ENCODE measurements at regions not wholly inside any gene's neighbourhood (a gene's known extent, or its start where the extent isn't known, plus 50 kb on each side); places are given as distances from the start of the nearest gene placed in this dataset.

- Histone ChIP-seq H3K4me3 (no peak overlapping the region), H3K36me3 (ENCODE audit: control insufficient read depth in 4 of 4, insufficient read depth in 4 of 4, low read length in 4 of 4) (no peaks in the 10 kb centered on the region), H3K9ac (ENCODE audit: insufficient read depth in 1 of 2, low read length in 2 of 2) (no peak overlapping the region), H3K9me3 (ENCODE audit: control insufficient read depth in 4 of 4, insufficient read depth in 3 of 4, low read length in 3 of 4) (no peaks in the 10 kb centered on the region), H3K27me3 (ENCODE audit: control insufficient read depth in 3 of 3, insufficient read depth in 3 of 3, low read length in 2 of 3) (no peaks in the 10 kb centered on the region), H3K27ac (ENCODE audit: low read depth in 1 of 2, low read length in 1 of 2) (no peak overlapping the region), H3K4me1 (ENCODE audit: control insufficient read depth in 5 of 5, insufficient read depth in 5 of 5, low read length in 5 of 5) (peaks cover 0 to 20% (median 0%) of the 10 kb centered on the region in 5 donors)
- DNase-seq (no peak), ATAC-seq (ENCODE audit: insufficient read depth, low FRiP score) (no peak)
- no peak for TF ChIP-seq CTCF (IDR thresholded peaks at IDR 0.05; ENCODE audit: control extremely low read depth, extremely low read depth)
Observed at GRCh38 chr3:168552251-168552650, 456.5 kb upstream of the GOLIM4 start.

GRCh38 chr3:168548719-168549118 is 453.0 kb upstream of the GOLIM4 start:
- Histone ChIP-seq H3K4me1 (ENCODE audit: control insufficient read depth in 5 of 5, insufficient read depth in 5 of 5, low read length in 5 of 5) (peaks cover 0 to 11% (median 0%) of the 10 kb centered on the region in 5 donors), H3K9ac (ENCODE audit: insufficient read depth in 1 of 2, low read length in 2 of 2) (no peak overlapping the region), H3K36me3 (ENCODE audit: control insufficient read depth in 4 of 4, insufficient read depth in 4 of 4, low read length in 4 of 4) (no peaks in the 10 kb centered on the region), H3K27me3 (ENCODE audit: control insufficient read depth in 3 of 3, insufficient read depth in 3 of 3, low read length in 2 of 3) (no peaks in the 10 kb centered on the region), H3K9me3 (ENCODE audit: control insufficient read depth in 4 of 4, insufficient read depth in 3 of 4, low read length in 3 of 4) (no peaks in the 10 kb centered on the region), H3K27ac (ENCODE audit: low read depth in 1 of 2, low read length in 1 of 2) (no peak overlapping the region), H3K4me3 (no peak overlapping the region)
- no peak for ATAC-seq (ENCODE audit: insufficient read depth, low FRiP score)
- no peak for DNase-seq
- WGBS, 2 donors = 69 to 77% methylated on average over 2 of the region's 2 CpGs
- no peak for TF ChIP-seq CTCF (IDR thresholded peaks at IDR 0.05; ENCODE audit: control extremely low read depth, extremely low read depth)

GRCh38 chr3:168546707-168547106 is 451.0 kb upstream of the GOLIM4 start:
- H3K4me3 ChIP-seq = no peak overlapping the region
- DNase-seq = no peak
- ATAC-seq (ENCODE audit: insufficient read depth, low FRiP score) = no peak
- 89 to 91% methylated on average over 7 of the region's 7 CpGs for WGBS, 2 donors
- H3K27ac ChIP-seq (ENCODE audit: low read depth in 1 of 2, low read length in 1 of 2) = no peak overlapping the region
- no peak overlapping the region for H3K9ac ChIP-seq (ENCODE audit: insufficient read depth in 1 of 2, low read length in 2 of 2)
- no peaks in the 10 kb centered on the region for H3K27me3 ChIP-seq (ENCODE audit: control insufficient read depth in 3 of 3, insufficient read depth in 3 of 3, low read length in 2 of 3)
- no peaks in the 10 kb centered on the region for H3K9me3 ChIP-seq (ENCODE audit: control insufficient read depth in 4 of 4, insufficient read depth in 3 of 4, low read length in 3 of 4)
- H3K36me3 ChIP-seq (ENCODE audit: control insufficient read depth in 4 of 4, insufficient read depth in 4 of 4, low read length in 4 of 4) = no peaks in the 10 kb centered on the region
- peaks cover 0 to 4% (median 0%) of the 10 kb centered on the region in 5 donors for H3K4me1 ChIP-seq (ENCODE audit: control insufficient read depth in 5 of 5, insufficient read depth in 5 of 5, low read length in 5 of 5)
- TF ChIP-seq CTCF (IDR thresholded peaks at IDR 0.05; ENCODE audit: control extremely low read depth, extremely low read depth) = no peak

- no peaks in the 10 kb centered on the region for H3K36me3 ChIP-seq (ENCODE audit: control insufficient read depth in 4 of 4, insufficient read depth in 4 of 4, low read length in 4 of 4)
- ATAC-seq (ENCODE audit: insufficient read depth, low FRiP score) (no peak), DNase-seq (peak; percentile 27 to 42 (median 34))
- H3K27me3 ChIP-seq (ENCODE audit: control insufficient read depth in 3 of 3, insufficient read depth in 3 of 3, low read length in 2 of 3) = no peaks in the 10 kb centered on the region
- no peaks in the 10 kb centered on the region for H3K9me3 ChIP-seq (ENCODE audit: control insufficient read depth in 4 of 4, insufficient read depth in 3 of 4, low read length in 3 of 4)
- H3K9ac ChIP-seq (ENCODE audit: insufficient read depth in 1 of 2, low read length in 2 of 2) = no peak overlapping the region
- H3K4me1 ChIP-seq (ENCODE audit: control insufficient read depth in 5 of 5, insufficient read depth in 5 of 5, low read length in 5 of 5) = peaks cover 0 to 4% (median 0%) of the 10 kb centered on the region in 5 donors
- no peak overlapping the region for H3K27ac ChIP-seq (ENCODE audit: low read depth in 1 of 2, low read length in 1 of 2)
- no peak for TF ChIP-seq CTCF (IDR thresholded peaks at IDR 0.05; ENCODE audit: control extremely low read depth, extremely low read depth)
- H3K4me3 ChIP-seq = no peak overlapping the region
- WGBS, 2 donors = 51 to 86% methylated on average over 1 of the region's 1 CpG
Observed at GRCh38 chr3:168545591-168545990, 449.9 kb upstream of the GOLIM4 start.
